ENCODE measurements at regions not wholly inside any gene's neighbourhood (a gene's known extent, or its start where the extent isn't known, plus 50 kb on each side); places are given as distances from the start of the nearest gene placed in this dataset.
A peak's percentile ranks its signal among the peaks of the same experiment; 100 is the strongest.

GRCh38 chr14:101233808-101234207 lies 327.5 kb upstream of the DIO3 start:
- POLR2A ChIA-PET: no interaction called here
- Mint-ChIP-seq H3K36me3 (ENCODE audit: low read depth) (no peaks in the 10 kb centered on the region), H3K9me3 (no peaks in the 10 kb centered on the region), H3K4me1 (ENCODE audit: low read depth) (no peaks in the 10 kb centered on the region), H3K4me3 (no peak overlapping the region), H3K27me3 (peaks cover 2% of the 10 kb centered on the region), H3K27ac (no peak overlapping the region)
- DNase-seq (no peak), ATAC-seq (no peak)
- intact Hi-C loops (cut with micrococcal nuclease): no loop called here
- CTCF ChIA-PET: no interaction called here
- TF ChIP-seq, protein P1, sequence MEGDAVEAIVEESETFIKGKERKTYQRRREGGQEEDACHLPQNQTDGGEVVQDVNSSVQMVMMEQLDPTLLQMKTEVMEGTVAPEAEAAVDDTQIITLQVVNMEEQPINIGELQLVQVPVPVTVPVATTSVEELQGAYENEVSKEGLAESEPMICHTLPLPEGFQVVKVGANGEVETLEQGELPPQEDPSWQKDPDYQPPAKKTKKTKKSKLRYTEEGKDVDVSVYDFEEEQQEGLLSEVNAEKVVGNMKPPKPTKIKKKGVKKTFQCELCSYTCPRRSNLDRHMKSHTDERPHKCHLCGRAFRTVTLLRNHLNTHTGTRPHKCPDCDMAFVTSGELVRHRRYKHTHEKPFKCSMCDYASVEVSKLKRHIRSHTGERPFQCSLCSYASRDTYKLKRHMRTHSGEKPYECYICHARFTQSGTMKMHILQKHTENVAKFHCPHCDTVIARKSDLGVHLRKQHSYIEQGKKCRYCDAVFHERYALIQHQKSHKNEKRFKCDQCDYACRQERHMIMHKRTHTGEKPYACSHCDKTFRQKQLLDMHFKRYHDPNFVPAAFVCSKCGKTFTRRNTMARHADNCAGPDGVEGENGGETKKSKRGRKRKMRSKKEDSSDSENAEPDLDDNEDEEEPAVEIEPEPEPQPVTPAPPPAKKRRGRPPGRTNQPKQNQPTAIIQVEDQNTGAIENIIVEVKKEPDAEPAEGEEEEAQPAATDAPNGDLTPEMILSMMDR (IDR thresholded peaks at IDR 0.05): no peak

DNA sequence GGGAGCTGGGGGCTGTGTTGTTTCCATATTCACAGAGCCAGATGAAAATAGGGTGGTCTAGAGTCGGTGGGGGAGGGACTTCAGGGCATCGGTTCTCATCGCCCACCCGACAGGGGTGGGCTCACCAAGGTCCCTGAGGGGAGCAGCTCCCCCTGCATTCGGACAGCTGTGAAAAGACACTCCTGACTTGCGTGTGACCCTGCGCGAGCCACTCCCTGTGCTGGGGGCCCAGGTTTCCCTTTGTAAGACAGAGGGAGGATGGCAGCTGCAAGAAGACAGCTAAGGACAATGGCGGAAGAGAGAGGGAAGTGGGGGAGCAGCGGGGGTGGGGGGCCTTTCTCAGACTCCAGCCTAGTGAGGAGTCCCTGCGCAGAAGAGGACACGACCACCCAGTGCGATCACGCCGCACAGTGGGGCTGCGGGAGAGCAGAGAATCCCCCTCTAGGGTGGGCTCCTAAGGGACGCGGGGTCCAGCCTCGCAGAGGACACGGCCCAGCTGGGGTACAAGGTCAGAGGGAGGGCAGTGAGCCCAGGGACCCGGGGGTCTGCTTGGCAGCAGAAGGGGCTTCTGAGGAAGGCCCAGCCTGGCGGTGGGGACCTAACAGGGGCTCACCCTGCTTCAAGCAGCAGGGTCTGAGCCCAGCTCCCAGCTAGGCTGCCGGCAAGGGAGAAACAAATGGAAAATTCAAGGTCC lies 326.9 kb upstream of the DIO3 start:
- peaks cover 2% of the 10 kb centered on the region for H3K27me3 Mint-ChIP-seq
- H3K9me3 Mint-ChIP-seq: no peaks in the 10 kb centered on the region
- H3K27ac Mint-ChIP-seq: no peak overlapping the region
- DNase-seq (no peak), ATAC-seq (no peak)
- H3K4me3 Mint-ChIP-seq: no peak overlapping the region
- H3K4me1 Mint-ChIP-seq (ENCODE audit: low read depth): no peaks in the 10 kb centered on the region
- H3K36me3 Mint-ChIP-seq (ENCODE audit: low read depth): no peaks in the 10 kb centered on the region
- ChIA-PET CTCF (interaction anchor here (1.4 kb wide), 1 partner anchor 9 kb away, joined by 3 read pairs; no protein-coding TSS in a partner anchor), POLR2A (no interaction called here)
- TF ChIP-seq, protein P1 (IDR thresholded peaks at IDR 0.05): no peak
- intact Hi-C loops (cut with micrococcal nuclease): no loop called here

GRCh38 chr14:101234999-101235334 lies 326.3 kb upstream of the DIO3 start:
- TF ChIP-seq, protein P1 (IDR thresholded peaks at IDR 0.05): no peak
- intact Hi-C loops (cut with micrococcal nuclease): no loop called here
- Mint-ChIP-seq H3K27ac (no peak overlapping the region), H3K9me3 (no peaks in the 10 kb centered on the region), H3K36me3 (ENCODE audit: low read depth) (no peaks in the 10 kb centered on the region), H3K27me3 (peaks cover 2% of the 10 kb centered on the region), H3K4me3 (no peak overlapping the region), H3K4me1 (ENCODE audit: low read depth) (no peaks in the 10 kb centered on the region)
- no peak for ATAC-seq
- CTCF ChIA-PET: interaction anchor here (0.9 to 1.4 kb wide), 2 partner anchors 10 to 329 kb away, joined by 3 read pairs; no protein-coding TSS in a partner anchor
- POLR2A ChIA-PET: no interaction called here
- DNase-seq: no peak

DNA sequence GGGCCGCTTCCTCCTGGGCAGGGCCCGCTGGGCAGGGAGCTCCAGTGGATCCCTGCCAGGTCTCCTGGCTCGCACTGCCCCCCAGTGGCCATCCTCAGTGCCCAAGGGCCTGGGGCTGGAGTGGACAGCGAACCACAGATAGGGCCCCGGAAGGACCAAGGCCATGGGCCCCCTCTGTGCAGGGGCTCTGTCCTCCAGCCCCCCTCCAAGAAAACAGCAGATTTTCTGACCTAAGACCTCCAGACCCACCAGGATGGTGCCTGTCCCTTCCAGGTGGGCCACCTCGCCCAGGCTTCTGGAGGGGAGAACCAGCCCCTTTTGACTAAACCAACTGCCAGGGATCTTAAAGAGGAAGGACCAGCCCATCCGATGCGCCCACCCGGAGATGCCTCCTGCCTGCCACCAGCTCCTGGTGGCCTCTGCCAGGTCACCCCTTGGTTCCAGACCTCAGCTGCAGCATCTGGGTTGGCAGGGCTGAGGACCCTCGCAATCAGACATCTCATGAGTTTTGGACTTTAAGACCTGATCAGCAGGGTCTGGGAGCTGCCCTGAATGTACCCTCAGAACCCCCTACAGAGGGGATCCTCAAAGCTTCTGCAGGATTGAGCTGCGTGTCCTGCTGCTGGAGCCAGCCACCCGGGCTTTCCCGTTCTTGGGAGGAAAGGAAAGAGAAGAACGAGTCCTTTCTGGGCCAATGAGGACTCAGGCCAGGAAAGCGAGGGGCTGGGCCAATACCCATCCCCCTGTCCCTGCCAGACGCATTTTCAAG lies 325.8 kb upstream of the DIO3 start:
- POLR2A ChIA-PET: no interaction called here
- Mint-ChIP-seq H3K9me3 (no peaks in the 10 kb centered on the region), H3K27me3 (peaks cover 2% of the 10 kb centered on the region), H3K27ac (no peak overlapping the region), H3K36me3 (ENCODE audit: low read depth) (no peaks in the 10 kb centered on the region), H3K4me1 (ENCODE audit: low read depth) (no peaks in the 10 kb centered on the region), H3K4me3 (no peak overlapping the region)
- DNase-seq (peak; percentile 64), ATAC-seq (peak; percentile 68)
- CTCF ChIA-PET: interaction anchor here (0.9 to 1.4 kb wide), 2 partner anchors 10 to 329 kb away, joined by 3 read pairs; no protein-coding TSS in a partner anchor
- TF ChIP-seq, protein P1 (IDR thresholded peaks at IDR 0.05): peak; percentile 62
- intact Hi-C loops (cut with micrococcal nuclease): no loop called here
